HG03135 (cell line): ENCODE measurements at regions not wholly inside any gene's neighbourhood (a gene's known extent, or its start where the extent isn't known, plus 50 kb on each side); places are given as distances from the start of the nearest gene placed in this dataset.
"Not testable (repeated sequence)": the region's sequence is repeated elsewhere in the genome, so short reads cannot be mapped to it uniquely, and the experiment has no call there.

Experiments
- ATAC-seq: cut with Tn5 transposase; IDR thresholded peaks from one replicate; pipeline ENCODE4 v1.9.1; 2021; ENCODE audit warnings: mild to moderate bottlenecking, moderate library complexity; ENCODE audit not compliant: unreplicated experiment

DNA sequence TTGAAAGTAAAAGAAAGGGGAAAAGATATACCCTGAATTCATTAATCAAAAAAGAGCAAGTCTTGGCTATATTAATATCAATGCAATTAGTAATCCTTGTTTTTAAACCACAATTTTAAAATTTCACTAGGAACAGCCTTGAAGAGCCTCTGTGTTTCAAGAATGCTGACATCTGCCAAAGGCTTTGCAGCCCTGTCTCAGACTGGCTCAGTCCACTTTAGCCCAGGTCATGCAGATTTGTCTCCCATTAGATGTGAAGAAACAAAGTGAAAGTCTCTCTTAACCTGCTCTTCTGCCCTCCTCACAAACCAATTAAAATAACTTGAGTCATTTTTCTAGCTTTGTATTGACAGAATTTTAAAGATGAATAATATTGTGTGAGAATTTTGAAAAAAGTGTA lies 102.7 kb upstream of the CARMIL1 start:
- ATAC-seq = no peak

GRCh38 chr6:25177500-25178028 lies 101.6 kb upstream of the CARMIL1 start:
- ATAC-seq = no peak

GRCh38 chr6:25178336-25179035 lies 100.7 kb upstream of the CARMIL1 start:
- ATAC-seq = no peak

- ATAC-seq = no peak
Observed at GRCh38 chr6:25179051-25179778, 100.0 kb upstream of the CARMIL1 start.

DNA sequence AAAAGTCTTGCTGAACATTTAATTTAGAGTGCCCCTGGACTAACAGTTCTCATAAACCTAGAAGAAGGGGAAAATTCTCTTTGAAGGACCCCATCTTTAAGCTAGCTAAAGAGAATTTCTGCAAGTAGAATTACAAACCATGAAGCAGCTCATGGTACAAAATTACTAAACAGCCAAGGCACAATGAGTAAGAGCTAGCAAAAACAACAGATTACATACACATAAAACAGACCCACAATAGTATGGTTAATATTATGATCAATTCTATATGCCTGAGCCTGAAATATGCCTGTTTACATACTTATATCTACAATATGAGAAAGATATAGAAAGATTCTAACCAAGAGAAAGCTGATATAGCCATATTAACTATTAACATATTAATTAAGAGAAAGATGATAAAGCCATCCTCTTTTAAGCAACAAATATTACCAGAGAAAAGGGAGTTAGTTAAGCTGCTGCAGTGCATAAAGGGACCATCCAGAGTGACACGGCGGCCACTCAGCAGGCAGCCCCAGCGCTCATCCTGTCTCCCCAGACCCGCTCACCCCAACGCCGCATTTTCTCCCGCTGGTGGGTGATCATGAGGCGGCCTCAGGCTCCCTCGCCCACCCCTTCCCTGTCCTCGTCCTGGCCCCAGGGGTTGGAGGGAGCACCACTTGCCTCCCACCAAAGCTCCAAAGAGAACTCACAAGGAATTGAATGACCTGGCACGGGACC lies 98.4 kb upstream of the CARMIL1 start:
- no peak for ATAC-seq

DNA sequence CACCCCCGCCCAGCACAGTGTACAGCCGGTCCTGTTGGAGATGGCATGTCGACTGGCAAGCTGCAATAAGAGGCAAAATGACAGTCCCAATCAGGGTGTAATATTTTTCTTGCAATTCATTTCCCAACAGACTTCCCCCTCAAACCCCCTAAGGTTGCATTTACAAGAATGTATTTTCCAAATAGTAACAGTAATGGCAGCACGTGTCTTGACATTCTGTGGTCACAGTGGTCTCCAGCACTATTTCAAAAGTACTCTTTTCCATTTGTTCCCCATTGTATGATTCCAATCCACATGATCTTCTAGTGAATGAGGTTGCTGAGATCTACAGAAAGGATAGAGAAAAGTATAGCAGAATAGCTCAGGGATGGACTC lies 97.8 kb upstream of the CARMIL1 start:
- ATAC-seq = no peak

DNA sequence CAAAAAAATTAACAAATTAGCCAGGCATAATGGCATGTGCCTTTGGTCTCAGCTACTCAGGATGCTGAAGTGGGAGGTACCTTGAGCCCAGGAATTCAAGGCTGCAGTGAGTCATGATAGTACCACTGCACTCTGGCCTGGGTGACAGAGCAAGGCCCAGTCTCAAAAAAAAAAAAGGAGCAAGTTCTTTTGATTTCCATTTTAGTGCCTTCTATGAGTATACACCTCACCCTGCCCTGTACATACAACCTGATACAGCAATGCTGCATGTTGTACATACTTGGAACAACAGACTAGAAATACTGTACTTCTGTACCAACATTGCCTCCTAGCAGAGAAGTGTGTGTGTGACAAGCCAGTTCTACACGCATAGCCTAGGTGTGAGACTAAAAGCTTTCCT lies 97.3 kb upstream of the CARMIL1 start:
- no peak for ATAC-seq

DNA sequence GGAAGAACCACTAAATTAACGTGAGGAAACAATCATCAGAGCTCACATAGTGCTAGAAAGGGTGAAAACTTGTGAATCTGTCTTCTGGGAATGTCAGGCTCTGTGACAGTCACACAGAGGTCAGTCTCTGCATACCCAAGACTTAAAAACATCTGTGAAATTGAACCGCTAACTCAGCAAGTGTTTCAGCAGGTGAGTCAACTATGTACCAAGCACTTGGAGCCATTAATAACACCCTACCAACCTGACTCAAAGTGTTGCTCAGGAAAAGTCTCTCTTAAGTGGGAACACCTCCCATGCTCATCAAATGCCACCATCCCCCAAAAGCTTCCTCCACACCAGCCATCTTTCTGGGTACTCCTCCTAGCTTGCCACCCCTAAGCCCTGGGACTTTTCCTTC lies 92.3 kb upstream of the CARMIL1 start:
- ATAC-seq = no peak

DNA sequence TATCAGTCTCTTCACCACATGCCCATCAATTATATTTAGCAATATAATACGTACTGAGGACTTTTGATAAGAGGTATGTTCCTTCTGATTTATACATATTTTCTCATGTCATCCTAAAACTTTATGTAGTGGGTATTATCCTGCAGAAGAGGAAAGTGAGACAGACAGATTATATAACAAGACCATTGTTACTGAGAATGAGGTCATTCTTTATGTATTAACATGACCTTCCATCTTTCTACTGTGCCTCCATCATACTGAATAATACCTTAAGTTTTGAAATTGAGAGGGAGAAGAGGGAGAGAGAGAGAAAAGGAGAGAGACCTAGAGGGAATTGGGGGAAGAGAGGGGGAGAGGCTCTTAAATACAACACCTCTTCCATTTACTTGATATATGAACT lies 90.9 kb upstream of the CARMIL1 start:
- no peak for ATAC-seq

GRCh38 chr6:25192590-25193459 lies 86.3 kb upstream of the CARMIL1 start:
- no peak for ATAC-seq

GRCh38 chr6:25193460-25194171 lies 85.6 kb upstream of the CARMIL1 start:
- no peak for ATAC-seq

- ATAC-seq = no peak
Observed at GRCh38 chr6:25194172-25194678, 84.9 kb upstream of the CARMIL1 start.

GRCh38 chr6:25196464-25196863 lies 82.7 kb upstream of the CARMIL1 start:
- ATAC-seq = no peak

DNA sequence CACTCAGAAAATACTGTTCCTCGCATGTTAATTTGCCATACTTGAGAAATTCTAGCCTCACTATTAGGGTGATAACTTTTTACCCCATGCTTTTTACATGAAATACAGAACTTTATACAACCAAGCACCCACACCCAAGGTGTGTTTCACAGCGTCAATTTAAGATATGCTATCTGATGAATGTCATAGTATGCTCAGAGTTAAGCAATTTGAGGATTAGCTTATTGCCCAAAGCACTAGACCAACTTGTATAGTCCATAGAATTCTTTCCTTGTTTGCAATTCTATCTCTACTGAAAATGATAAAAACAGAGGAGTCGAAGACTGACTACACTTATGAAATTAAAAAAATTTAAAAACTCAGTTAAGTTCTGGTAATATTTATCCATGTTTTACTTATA lies 82.1 kb upstream of the CARMIL1 start:
- no peak for ATAC-seq

DNA sequence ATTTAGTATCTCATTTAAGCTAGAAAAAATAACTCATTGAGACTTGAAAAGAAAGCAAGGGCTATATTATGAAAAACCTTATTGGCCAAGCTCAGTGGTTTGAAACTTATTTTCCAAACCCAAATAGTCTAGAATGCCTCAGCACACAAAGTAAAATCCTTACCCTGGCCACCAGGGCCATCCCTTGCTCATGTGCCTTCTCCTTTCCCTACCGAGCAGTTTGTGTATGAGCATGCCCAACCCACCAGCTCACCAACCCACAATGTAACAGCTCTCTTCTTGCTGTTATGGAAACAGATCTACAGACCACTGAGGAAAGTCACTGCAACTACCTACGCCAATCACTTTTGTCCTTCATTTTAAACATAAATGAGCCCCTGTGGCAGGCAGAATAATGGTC lies 79.6 kb upstream of the CARMIL1 start:
- no peak for ATAC-seq

DNA sequence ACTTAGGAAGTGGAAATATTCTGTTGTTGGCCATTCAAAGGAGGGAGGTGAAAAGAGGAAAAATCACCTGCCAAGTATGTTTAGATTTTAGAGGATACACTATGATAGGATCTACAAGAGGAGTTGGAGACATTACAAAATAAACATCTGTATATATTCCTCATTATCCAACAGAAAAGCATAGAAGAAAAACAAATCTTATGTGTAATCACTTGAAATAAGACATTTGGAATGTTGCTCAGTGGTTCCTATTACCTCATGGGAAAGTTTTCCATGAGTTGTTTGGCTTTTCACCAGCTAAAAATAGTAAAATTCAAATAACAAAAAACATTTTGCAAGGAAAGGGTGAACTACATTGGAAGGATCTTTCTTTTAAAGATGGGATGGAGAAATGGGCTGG lies 76.7 kb upstream of the CARMIL1 start:
- no peak for ATAC-seq

DNA sequence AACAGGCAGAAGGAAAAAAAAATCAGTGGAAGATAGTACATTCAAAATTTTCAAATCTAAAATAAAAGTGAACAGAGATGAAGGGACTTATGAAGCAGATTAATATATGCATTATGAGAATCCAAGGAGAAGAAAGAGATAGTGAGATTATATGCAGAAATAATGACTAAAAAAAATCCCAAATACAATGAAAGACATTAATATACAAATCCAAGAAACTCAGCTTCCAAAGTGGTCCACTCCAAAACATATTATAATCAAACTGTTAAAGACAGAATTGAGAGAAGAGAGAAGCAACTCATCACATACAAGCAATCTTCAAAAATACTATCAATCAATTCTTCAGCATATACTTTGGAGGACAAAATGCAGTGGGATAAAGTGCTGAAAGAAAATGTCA lies 73.5 kb upstream of the CARMIL1 start:
- ATAC-seq = no peak

DNA sequence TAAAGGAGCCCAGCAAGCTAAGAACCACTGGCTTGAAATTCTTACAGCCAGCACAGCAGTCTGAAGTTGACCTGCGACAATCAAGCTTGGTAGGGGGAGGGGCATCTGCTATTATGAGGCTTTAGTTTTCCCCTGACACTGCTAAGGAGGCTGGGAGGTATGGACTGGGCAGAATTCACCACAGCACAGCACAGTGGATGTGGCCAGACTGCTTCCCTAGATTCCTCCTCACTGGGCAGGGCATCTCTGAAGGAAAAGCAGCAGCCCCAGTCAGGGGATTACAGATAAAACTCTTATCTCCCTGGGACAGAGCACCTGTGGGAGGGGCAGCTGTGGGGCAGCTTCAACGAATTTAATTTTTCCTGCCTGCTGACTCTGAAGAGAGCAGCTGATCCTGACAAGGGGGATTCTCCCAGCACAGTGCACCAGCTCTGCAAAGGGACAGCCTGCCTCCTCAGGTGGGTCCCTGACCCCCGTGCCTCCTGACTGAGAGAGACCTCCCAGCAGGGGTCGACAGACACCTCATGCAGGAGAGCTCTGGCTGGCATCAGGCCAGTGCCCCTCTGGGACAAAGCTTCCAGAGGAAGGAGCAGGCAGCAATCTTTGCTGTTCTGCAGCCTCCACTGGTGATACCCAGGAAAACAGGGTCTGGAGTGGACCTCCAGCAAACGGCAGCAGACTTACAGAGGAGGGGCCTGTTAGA lies 71.6 kb upstream of the CARMIL1 start:
- ATAC-seq = not testable (repeated sequence)

DNA sequence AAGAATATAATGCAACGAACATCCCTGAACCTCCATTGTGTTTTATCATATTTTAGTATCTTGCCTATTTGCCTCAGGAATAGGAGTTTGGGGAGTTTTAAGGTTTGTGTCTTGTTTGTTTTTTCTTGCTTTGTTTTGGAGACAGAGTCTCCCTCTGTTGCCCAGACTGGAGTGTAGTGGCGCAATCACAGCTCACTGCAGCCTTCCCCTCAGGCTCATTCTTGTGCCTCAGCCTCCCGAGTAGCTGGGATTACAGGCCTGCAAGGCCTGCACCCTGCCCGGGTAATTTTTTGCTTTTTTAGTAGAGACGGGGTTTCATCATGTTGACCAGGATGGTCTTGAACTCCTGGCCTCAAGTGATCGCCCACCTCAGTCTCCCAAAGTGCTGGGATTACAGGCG lies 63.3 kb upstream of the CARMIL1 start:
- no peak for ATAC-seq
